Sigmoid colon (tissue), 6 donors: ENCODE measurements at regions not wholly inside any gene's neighbourhood (a gene's known extent, or its start where the extent isn't known, plus 50 kb on each side); places are given as distances from the start of the nearest gene placed in this dataset.
A peak's percentile ranks its signal among the peaks of the same experiment; 100 is the strongest.

ENCODE experiments used
- DNase-seq: peaks from one replicate; pipeline ENCODE4 v3.0.0-alpha.2; 2019
- H3K27ac ChIP-seq, 4 donors: fragments of 200-600 bp; sonication (generic); one replicate each; pipeline ENCODE4 v1.5.1; 2016 to 2019; ENCODE audit warnings: mild to moderate bottlenecking in 1 of 4
- H3K27me3 ChIP-seq, 3 donors: fragments of 200-600 bp; sonication (generic); one replicate each; pipeline ENCODE4 v1.5.1; 2019; ENCODE audit warnings: mild to moderate bottlenecking in 1 of 3
- H3K36me3 ChIP-seq, 4 donors: fragments of 200-600 bp; sonication (generic); one replicate each; pipeline ENCODE4 v1.5.1; 2016 to 2019
- H3K4me1 ChIP-seq, 4 donors: fragments of 200-600 bp; sonication (generic); one replicate each; pipeline ENCODE4 v1.5.1; 2017 to 2019
- H3K4me3 ChIP-seq, 4 donors: fragments of 200-600 bp; sonication (generic); one replicate each; pipeline ENCODE4 v1.5.1; 2017 to 2019; ENCODE audit warnings: mild to moderate bottlenecking in 2 of 4, moderate library complexity in 1 of 4
- H3K9me3 ChIP-seq, 4 donors: fragments of 200-600 bp in 3 of 4; sonication (generic) in 3 of 4; one replicate each; pipeline versions ENCODE4 v1.5.1 to v1.6.1; 2013 to 2019
- CTCF ChIP-seq, 4 experiments: fragments of 450-650 bp in 3 of 4; fragments of 200-600 bp in 1 of 4; IDR thresholded peaks; one replicate each; pipeline ENCODE4 v1.5.1; 2016 to 2019; ENCODE audit warnings: antibody characterized with exemption in 4 of 4, mild to moderate bottlenecking in 3 of 4, moderate library complexity in 2 of 4
- EP300 ChIP-seq, 4 donors: sonication (generic); formaldehyde crosslinking; IDR thresholded peaks; one replicate each; pipeline ENCODE4 v1.6.1; 2017; ENCODE audit warnings: antibody characterized with exemption in 4 of 4
- POLR2A ChIP-seq, 2 donors: fragments of 450-650 bp; IDR thresholded peaks; one replicate each; pipeline ENCODE4 v1.6.1; 2016; ENCODE audit warnings: antibody characterized with exemption in 2 of 2, mild to moderate bottlenecking in 2 of 2, moderate library complexity in 2 of 2
- POLR2AphosphoS5 ChIP-seq, 4 donors: sonication (generic); formaldehyde crosslinking; IDR thresholded peaks; one replicate each; pipeline ENCODE4 v1.6.1; 2017; ENCODE audit warnings: antibody characterized with exemption in 4 of 4
- WGBS, 2 donors: extraction: QIAGEN DNeasy Blood & Tissue Kit; methylation state at CpG; one replicate each; pipeline ENCODE4 v1.1.7; 2013; 5-methylcytosine and 5-hydroxymethylcytosine counted together
- intact Hi-C: fragments of 100-400 bp; cut with DNase I; formaldehyde crosslinking; loops from one replicate; pipeline ENCODE4 v1.15.1; 2023
- donor health status: healthy with polysubstance abuse.
- donor health status: healthy.

- 82 to 88% methylated on average over 12 of the region's 12 CpGs for WGBS, 2 donors
Observed at GRCh38 chr2:42969231-42970150, 177.1 kb upstream of the HAAO start.

DNA sequence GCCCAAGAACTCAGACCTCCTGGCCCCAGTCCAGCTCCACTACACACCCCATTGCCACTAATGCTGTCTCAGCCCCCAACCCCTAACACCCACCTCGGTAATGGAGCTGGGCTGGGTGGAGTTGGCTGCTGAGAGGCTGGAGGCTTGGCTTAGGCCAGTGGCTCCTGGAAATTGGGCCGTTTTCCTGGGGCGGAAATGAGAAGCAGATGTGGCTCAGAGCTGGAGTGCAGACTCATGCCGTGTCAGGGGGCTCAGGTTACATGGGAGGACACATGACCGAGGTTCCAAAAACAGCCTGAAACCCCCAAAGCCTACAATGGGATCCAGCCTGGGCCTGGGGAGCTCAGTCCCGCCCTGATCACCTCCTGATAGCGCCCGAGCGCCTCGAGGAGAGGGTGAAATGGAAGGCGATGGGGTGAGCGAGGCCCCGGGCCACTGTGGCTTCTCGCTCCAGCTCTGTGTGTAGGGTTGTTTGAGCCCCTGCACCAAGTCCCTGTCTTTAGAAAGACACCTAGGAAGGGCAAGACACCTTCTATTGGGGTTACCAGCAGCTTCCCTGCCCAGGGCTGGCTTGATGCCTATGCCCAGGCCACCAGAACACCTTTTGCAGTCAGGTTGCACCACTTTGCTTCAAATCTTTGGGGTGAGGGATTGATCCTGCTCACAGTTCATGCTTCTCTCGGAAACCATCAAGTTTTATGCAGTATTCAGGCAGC, 175.7 kb upstream of the HAAO start:
- intact Hi-C loops: no loop called here
- WGBS, 2 donors: 72 to 90% methylated on average over 15 of the region's 15 CpGs
- peak; percentile 92 for DNase-seq
- Histone ChIP-seq H3K27me3 (no peaks in the 10 kb centered on the region), H3K4me3 (no peak overlapping the region), H3K9me3 (no peaks in the 10 kb centered on the region), H3K27ac (peak overlapping the region; percentile 59 to 64 (median 62)), H3K4me1 (peaks cover 0 to 28% (median 14%) of the 10 kb centered on the region in 4 donors), H3K36me3 (no peaks in the 10 kb centered on the region)
- TF ChIP-seq CTCF (IDR thresholded peaks at IDR 0.05): no peak
- peak in 3 of 4 donors; percentile 10 to 37 (median 15) for TF ChIP-seq POLR2AphosphoS5 (IDR thresholded peaks at IDR 0.05)

More at GRCh38 chr2:42969231-42970150, 177.1 kb upstream of the HAAO start:
- DNase-seq: peak; percentile 32
- Histone ChIP-seq H3K9me3 (no peaks in the 10 kb centered on the region), H3K36me3 (no peaks in the 10 kb centered on the region), H3K4me1 (peaks cover 0 to 29% (median 19%) of the 10 kb centered on the region in 4 donors), H3K27ac (peak overlapping the region in 2 of 4 donors; percentile 18 to 64), H3K4me3 (no peak overlapping the region), H3K27me3 (no peaks in the 10 kb centered on the region)
- intact Hi-C loops: no loop called here
- no peak for TF ChIP-seq EP300 (IDR thresholded peaks at IDR 0.05)
- TF ChIP-seq POLR2AphosphoS5 (IDR thresholded peaks at IDR 0.05): no peak
- no peak for TF ChIP-seq CTCF (IDR thresholded peaks at IDR 0.05)
- no peak for TF ChIP-seq POLR2A (IDR thresholded peaks at IDR 0.05)

DNA sequence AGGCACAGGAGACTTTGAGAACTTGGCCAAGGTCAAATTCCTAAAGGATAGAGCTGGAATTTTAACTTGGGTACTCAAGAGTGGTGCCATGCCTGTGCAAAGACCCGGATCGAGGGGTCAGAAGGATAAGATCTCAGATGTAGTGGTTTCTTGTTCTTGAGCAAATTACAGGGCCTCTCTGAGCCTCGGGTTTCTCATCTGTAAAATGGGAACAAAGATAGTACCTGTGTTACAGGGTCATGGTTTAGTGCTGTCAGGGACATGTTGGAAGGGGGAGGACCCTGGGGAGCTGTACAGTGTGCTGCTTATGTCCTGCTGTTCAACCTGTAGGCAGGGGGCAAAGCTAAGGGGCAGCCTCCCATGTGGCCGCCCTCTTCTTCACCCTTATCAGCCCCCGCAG, 173.5 kb upstream of the HAAO start:
- Histone ChIP-seq H3K4me3 (no peak overlapping the region), H3K27ac (no peak overlapping the region), H3K27me3 (no peaks in the 10 kb centered on the region), H3K4me1 (peaks cover 0 to 50% (median 34%) of the 10 kb centered on the region in 4 donors), H3K36me3 (no peaks in the 10 kb centered on the region), H3K9me3 (no peaks in the 10 kb centered on the region)
- no peak for TF ChIP-seq POLR2A (IDR thresholded peaks at IDR 0.05)
- TF ChIP-seq CTCF (IDR thresholded peaks at IDR 0.05): no peak
- TF ChIP-seq POLR2AphosphoS5 (IDR thresholded peaks at IDR 0.05): no peak
- TF ChIP-seq EP300 (IDR thresholded peaks at IDR 0.05): no peak
- no peak for DNase-seq
- intact Hi-C loops: no loop called here
- 93 to 94% methylated on average over 5 of the region's 5 CpGs for WGBS, 2 donors

DNA sequence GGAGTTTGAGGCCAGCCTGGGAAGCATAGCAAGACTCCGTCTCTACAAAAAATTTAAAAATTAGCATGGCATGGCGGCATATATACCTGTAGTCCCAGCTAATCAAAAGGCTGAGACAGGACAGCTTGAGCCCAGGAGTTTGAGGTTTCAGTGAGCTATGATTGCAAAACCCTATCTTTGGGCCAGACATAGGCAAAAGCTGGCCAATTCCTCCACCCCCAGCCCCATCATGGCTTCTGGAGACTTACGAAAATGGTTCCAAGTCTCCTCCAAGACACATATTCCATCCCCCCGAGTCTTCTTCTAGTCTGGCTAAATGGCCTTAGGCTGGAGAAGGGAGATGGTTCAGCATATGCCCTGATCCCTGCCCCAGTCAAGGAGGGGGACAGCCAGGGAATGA, 172.8 kb upstream of the HAAO start:
- TF ChIP-seq POLR2A (IDR thresholded peaks at IDR 0.05) (no peak), EP300 (IDR thresholded peaks at IDR 0.05) (no peak)
- H3K9me3 ChIP-seq: no peaks in the 10 kb centered on the region
- H3K27ac ChIP-seq: peak overlapping the region in 3 of 4 donors; percentile 48 to 63 (median 55)
- 91 to 96% methylated on average over 4 of the region's 4 CpGs for WGBS, 2 donors
- H3K36me3 ChIP-seq: no peaks in the 10 kb centered on the region
- peaks cover 0 to 57% (median 41%) of the 10 kb centered on the region in 4 donors for H3K4me1 ChIP-seq
- no peaks in the 10 kb centered on the region for H3K27me3 ChIP-seq
- H3K4me3 ChIP-seq: no peak overlapping the region
- DNase-seq: no peak
- intact Hi-C loops: no loop called here
